GM20000 (cell line): ENCODE measurements at regions not wholly inside any gene's neighbourhood (a gene's known extent, or its start where the extent isn't known, plus 50 kb on each side); places are given as distances from the start of the nearest gene placed in this dataset.

Source experiments
- DNase-seq: peaks from one replicate; pipeline ENCODE4 v3.0.0; 2012; ENCODE audit warnings: low spot score
- TF ChIP-seq, protein P1 (sequence below): IDR thresholded peaks from 2 replicates; pipeline ENCODE4 v1.5.1; 2012; ENCODE audit warnings: mild to moderate bottlenecking, control low read depth; ENCODE audit errors: extremely low read depth, missing control alignments

DNA sequence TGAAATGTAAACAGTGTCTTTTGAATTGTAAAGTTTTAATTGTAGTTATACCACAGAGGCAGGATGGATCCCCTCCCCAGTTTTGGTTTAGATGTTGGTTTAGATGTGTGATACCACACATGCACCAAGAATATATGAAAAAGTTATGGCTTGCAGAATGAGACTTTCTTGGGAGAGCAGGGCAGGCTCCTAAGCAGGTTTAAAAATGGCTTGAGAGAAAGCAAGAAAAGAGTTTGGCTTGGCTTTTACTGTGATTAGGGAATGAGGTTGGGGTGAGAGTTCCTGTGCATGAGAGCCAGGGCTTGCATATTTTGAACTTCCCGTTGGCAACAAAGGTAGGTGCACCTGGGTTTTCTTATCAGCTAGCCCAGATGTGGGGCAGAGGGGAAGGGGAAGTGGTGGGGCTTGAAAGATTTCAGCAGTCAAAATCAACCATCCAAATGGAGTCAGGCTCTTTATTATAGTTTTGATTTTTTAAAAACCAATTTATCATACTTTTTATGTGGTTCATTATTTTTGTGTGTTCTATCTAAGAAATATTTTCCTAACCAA, 246.9 kb downstream of the MTX2 start:
- TF ChIP-seq, protein P1, sequence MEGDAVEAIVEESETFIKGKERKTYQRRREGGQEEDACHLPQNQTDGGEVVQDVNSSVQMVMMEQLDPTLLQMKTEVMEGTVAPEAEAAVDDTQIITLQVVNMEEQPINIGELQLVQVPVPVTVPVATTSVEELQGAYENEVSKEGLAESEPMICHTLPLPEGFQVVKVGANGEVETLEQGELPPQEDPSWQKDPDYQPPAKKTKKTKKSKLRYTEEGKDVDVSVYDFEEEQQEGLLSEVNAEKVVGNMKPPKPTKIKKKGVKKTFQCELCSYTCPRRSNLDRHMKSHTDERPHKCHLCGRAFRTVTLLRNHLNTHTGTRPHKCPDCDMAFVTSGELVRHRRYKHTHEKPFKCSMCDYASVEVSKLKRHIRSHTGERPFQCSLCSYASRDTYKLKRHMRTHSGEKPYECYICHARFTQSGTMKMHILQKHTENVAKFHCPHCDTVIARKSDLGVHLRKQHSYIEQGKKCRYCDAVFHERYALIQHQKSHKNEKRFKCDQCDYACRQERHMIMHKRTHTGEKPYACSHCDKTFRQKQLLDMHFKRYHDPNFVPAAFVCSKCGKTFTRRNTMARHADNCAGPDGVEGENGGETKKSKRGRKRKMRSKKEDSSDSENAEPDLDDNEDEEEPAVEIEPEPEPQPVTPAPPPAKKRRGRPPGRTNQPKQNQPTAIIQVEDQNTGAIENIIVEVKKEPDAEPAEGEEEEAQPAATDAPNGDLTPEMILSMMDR, result no peak

GRCh38 chr2:176518823-176519222, 249.6 kb downstream of the MTX2 start:
- TF ChIP-seq, protein P1, result no peak
- no peak for DNase-seq

More for the DNA sequence above, 246.9 kb downstream of the MTX2 start:
- no peak for DNase-seq

- TF ChIP-seq, protein P1, result no peak
- DNase-seq, result no peak
Observed at GRCh38 chr2:176521878-176522670, 252.8 kb downstream of the MTX2 start.

GRCh38 chr2:176525086-176525485, 255.8 kb downstream of the MTX2 start:
- no peak for DNase-seq
- TF ChIP-seq, protein P1, result no peak

DNA sequence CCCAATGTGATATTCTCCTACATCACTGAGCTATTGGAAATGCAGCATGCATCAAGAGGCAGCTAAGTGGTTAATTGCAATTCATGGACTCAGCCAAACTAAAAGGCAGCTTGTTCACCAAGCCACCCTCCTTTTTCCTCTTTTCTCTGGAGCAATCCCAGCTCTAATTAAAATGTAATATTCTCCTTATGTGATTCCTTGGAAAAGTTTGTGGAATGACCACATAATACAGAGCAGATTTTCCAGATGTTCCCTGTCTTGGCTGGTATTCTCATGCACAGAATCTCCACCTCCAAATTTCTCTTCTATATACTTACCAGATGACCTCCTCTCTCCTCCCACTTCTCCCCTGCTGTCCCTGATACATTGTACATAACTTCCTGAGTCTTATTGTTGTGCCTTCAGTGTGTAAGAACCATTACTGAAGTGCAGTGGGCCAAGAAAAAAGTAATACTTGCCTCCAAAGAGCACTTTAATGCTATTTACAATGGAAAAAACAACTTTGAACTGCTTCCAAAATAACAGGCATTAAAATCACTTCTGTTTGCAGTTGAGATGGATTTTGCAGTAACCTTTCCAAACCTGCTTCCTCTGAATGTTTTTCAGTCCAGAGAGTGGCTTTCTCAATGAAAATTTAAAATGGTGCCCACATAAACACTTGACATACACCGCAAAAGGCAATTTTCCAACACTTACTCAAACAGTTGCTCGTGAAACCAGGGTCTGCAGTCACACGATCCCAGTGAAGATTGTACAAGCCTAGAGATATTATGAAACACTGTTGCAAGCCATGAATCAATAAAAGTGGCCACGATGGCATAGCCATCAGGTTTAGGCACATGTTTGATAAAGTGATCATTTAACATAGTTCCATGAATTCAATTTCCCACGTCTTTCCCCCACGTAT, 258.0 kb downstream of the MTX2 start:
- DNase-seq, result no peak
- TF ChIP-seq, protein P1, result no peak

GRCh38 chr2:176531608-176532007, 262.4 kb downstream of the MTX2 start:
- TF ChIP-seq, protein P1, result no peak
- DNase-seq, result no peak

DNA sequence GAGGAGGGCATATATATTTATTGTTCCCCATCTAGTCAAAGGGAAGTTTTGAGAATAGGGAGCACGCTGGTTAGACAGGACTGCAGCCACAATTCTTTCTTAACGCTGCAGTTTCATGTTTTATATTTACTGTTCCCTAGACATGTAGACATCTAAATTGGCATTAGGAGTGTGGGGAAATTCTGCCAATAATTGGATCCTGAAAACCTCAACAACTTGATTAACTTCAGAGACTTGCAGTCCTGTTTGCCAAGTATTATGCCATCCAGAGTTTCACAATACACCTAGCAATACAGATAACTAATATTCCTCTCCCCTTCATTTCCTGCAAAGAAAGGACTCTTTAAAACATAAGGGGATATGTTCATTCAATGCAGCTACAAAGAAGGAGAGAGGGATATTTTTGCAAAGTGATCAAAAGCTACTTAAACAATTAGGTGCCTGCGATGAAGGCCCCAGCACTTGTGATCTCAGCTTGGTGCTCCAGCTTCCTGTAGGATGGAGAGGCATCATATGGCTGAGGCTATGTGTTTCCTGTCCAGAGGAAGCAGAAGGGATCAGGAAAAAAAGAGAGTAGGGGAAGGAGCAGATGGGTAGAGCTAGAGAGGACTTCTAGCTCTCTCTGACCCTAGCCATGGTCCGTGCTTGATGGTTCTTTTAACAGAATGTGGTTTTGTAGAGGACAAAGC, 264.4 kb downstream of the MTX2 start:
- TF ChIP-seq, protein P1, result no peak
- DNase-seq, result no peak
